ENCODE measurements at regions not wholly inside any gene's neighbourhood (a gene's known extent, or its start where the extent isn't known, plus 50 kb on each side); places are given as distances from the start of the nearest gene placed in this dataset.
A peak's percentile ranks its signal among the peaks of the same experiment; 100 is the strongest.

DNA sequence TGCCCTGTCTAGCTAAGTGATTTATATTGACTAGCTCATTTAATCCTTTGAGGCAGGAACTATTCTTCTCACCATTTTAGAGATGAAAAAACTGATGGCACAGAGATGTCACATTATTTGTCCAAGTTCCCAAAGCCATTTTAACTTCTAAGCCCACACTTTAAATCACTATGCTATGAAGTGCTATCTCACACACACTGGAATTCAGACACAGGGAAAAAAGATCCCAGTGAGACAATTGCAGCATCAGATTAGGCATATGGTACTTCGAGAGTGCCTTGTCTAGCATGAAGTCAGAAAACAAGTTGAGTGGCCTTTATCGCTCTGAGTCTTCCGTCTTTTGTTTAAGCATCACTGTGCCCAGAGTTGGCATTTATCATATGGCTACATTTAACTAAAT is 54.1 kb upstream of the PDE7B start (continued):
- TF ChIP-seq ZNF331 (CRISPR knock-in tag; IDR thresholded peaks at IDR 0.05) = no peak

DNA sequence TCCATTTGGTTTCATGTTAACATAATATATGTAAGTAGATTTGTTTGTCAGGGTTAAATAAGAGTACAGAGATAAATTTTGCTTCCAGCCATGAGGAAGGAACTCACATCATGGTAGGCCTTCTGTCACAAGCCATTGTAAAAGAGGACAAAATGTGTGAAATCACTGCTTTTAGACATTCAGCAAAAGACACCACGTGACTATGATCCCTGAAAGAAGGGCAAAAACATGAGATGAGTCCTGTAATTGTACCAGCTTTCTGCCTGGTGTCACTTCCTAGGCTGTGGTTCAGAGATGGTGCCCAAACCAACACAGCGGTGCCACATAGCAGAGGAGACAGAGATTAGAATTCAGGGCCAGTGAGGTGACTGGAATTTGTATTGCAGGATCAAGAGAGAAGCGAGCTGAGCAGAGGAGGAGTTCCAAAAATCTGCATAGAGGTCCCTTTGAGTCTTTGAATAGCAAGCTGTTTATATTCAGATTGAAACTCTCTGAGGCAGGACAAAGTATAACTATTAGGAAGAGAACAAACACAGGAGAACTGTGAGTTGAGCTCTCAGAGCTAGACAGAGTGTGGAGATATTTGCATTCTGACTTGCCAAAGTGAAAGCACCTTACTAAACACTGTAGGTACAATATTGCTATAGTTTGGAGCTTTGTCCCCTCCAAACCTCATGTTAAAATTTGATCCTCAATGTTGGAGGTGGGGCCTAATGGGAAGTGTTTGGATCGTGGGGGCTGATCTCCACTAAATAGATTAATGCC is 52.6 kb upstream of the PDE7B start:
- Histone ChIP-seq H3K4me2 (ENCODE audit: low read depth, low read length) (no peak overlapping the region), H3K79me2 (ENCODE audit: insufficient read depth, low read length) (no peaks in the 10 kb centered on the region), H3K36me3 (replicated peaks in 1 of 2; ENCODE audit: control insufficient read depth in 1 of 2, insufficient read depth in 2 of 2, low read length in 2 of 2) (no peaks in the 10 kb centered on the region), H3K9ac (ENCODE audit: insufficient read depth, low read depth, low read length) (no peak overlapping the region), H3K27me3 (ENCODE audit: control insufficient read depth in 1 of 2, insufficient read depth in 2 of 2, low read length in 2 of 2) (no peaks in the 10 kb centered on the region), H2AFZ (ENCODE audit: low read length) (no peak overlapping the region), H3K4me1 (ENCODE audit: insufficient read depth, low read length) (no peaks in the 10 kb centered on the region), H3K9me3 (ENCODE audit: low read length) (no peaks in the 10 kb centered on the region), H3K27ac (ENCODE audit: extremely low read length, insufficient read depth, low read length) (no peak overlapping the region), H3K4me3 (replicated peaks in 1 of 3; ENCODE audit: insufficient read depth in 1 of 3, low read depth in 2 of 3, low read length in 3 of 3) (no peak overlapping the region), H4K20me1 (ENCODE audit: insufficient read depth, low read length) (no peaks in the 10 kb centered on the region)
- WGBS (ENCODE audit: low lambda C conversion rate) = 17% methylated on average over 4 of the region's 4 CpGs
- ChIA-PET POLR2A (no interaction called here), CTCF (ENCODE audit: low intra/inter-chr PET ratio, low total read pairs) (no interaction called here)
- FAIRE-seq = no peak
- no TSS peak for BruUV-seq (replicated peaks)
- intact Hi-C loops (cut with micrococcal nuclease; ENCODE audit: unreplicated experiment) = no loop called here
- in situ Hi-C loops (cut with HindIII; ENCODE audit: extremely low pct_ligation_motif_present, low pct_unique_long_range_greater_than_20kb) = no loop called here
- ATAC-seq = no peak
- DNase-seq (ENCODE audit: low spot score) = no peak
- TF ChIP-seq RAD51 (IDR thresholded peaks at IDR 0.05; ENCODE audit: borderline replicate concordance) (peak; percentile 60; the same call in 1 of the 2 replicates), GTF2F1 (IDR thresholded peaks at IDR 0.05; ENCODE audit: low read length) (no peak)
- TF ChIP-seq, protein P1, sequence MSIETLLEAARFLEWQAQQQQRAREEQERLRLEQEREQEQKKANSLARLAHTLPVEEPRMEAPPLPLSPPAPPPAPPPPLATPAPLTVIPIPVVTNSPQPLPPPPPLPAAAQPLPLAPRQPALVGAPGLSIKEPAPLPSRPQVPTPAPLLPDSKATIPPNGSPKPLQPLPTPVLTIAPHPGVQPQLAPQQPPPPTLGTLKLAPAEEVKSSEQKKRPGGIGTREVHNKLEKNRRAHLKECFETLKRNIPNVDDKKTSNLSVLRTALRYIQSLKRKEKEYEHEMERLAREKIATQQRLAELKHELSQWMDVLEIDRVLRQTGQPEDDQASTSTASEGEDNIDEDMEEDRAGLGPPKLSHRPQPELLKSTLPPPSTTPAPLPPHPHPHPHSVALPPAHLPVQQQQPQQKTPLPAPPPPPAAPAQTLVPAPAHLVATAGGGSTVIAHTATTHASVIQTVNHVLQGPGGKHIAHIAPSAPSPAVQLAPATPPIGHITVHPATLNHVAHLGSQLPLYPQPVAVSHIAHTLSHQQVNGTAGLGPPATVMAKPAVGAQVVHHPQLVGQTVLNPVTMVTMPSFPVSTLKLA (IDR thresholded peaks at IDR 0.05) = peak; percentile 51

All from HepG2 (cell line).